Astrocyte (in vitro differentiated cells and primary cell): ENCODE measurements at regions not wholly inside any gene's neighbourhood (a gene's known extent, or its start where the extent isn't known, plus 50 kb on each side); places are given as distances from the start of the nearest gene placed in this dataset.

ENCODE experiments used
- DNase-seq: peaks from one replicate; pipeline ENCODE4 v3.0.0-alpha.2; 2010; ENCODE audit warnings: low read depth
- FAIRE-seq: peaks from 2 replicates; lab custom pipeline; 2011; peaks lifted over from hg19 to GRCh38; lab: Jason Lieb, UNC
- H2AFZ ChIP-seq: 2 replicates; pipeline ENCODE4 v1.6.0; 2012; ENCODE audit warnings: low read depth, low read length, inconsistent platforms
- H3K27ac ChIP-seq: 2 replicates; pipeline ENCODE4 v1.5.1; 2011; ENCODE audit warnings: low read depth, low read length, inconsistent platforms
- H3K27me3 ChIP-seq: 2 replicates; pipeline ENCODE4 v1.6.0; 2011; ENCODE audit warnings: low read length, inconsistent platforms; ENCODE audit not compliant: insufficient read depth
- H3K36me3 ChIP-seq: 2 replicates; pipeline ENCODE4 v1.5.1; 2011; ENCODE audit warnings: low read length, inconsistent platforms; ENCODE audit not compliant: insufficient read depth
- H3K4me1 ChIP-seq: 2 replicates; pipeline ENCODE4 v1.5.1; 2011; ENCODE audit warnings: low read length, inconsistent platforms; ENCODE audit not compliant: insufficient read depth
- H3K4me2 ChIP-seq: 2 replicates; pipeline ENCODE4 v1.6.0; 2012; ENCODE audit warnings: low read length, inconsistent platforms
- H3K4me3 ChIP-seq: 2 replicates; pipeline ENCODE4 v1.5.1; 2011; ENCODE audit warnings: low read depth, mild to moderate bottlenecking, low read length, inconsistent platforms; ENCODE audit not compliant: insufficient read depth
- H3K79me2 ChIP-seq: 2 replicates; pipeline ENCODE4 v1.6.0; 2012; ENCODE audit warnings: mild to moderate bottlenecking, low read length, inconsistent platforms; ENCODE audit not compliant: insufficient read depth
- H3K9ac ChIP-seq: 2 replicates; pipeline ENCODE4 v1.6.0; 2012; ENCODE audit warnings: mild to moderate bottlenecking, low read length, inconsistent platforms
- H3K9me3 ChIP-seq: 2 replicates; pipeline ENCODE4 v1.5.1; 2012; ENCODE audit warnings: low read depth, mild to moderate bottlenecking, low read length, inconsistent platforms; ENCODE audit not compliant: insufficient read depth
- H4K20me1 ChIP-seq: 2 replicates; pipeline ENCODE4 v1.6.0; 2012; ENCODE audit warnings: low read length, inconsistent platforms; ENCODE audit not compliant: insufficient read depth
- H3K27ac Mint-ChIP-seq: one replicate; pipeline ENCODE4 v1.8.0; 2021; ENCODE audit warnings: mild to moderate bottlenecking, mixed read lengths; ENCODE audit not compliant: unreplicated experiment
- H3K27me3 Mint-ChIP-seq: one replicate; pipeline ENCODE4 v1.8.0; 2021; ENCODE audit warnings: low read depth, mixed read lengths; ENCODE audit not compliant: unreplicated experiment
- H3K36me3 Mint-ChIP-seq: one replicate; pipeline ENCODE4 v1.8.0; 2021; ENCODE audit warnings: low read depth, mixed read lengths; ENCODE audit not compliant: unreplicated experiment
- H3K4me1 Mint-ChIP-seq: one replicate; pipeline ENCODE4 v1.8.0; 2021; ENCODE audit warnings: low read depth, mixed read lengths; ENCODE audit not compliant: unreplicated experiment
- H3K4me3 Mint-ChIP-seq: one replicate; pipeline ENCODE4 v1.8.0; 2021; ENCODE audit warnings: mild to moderate bottlenecking, moderate library complexity, mixed read lengths; ENCODE audit not compliant: unreplicated experiment
- H3K9me3 Mint-ChIP-seq: one replicate; pipeline ENCODE4 v1.8.0; 2021; ENCODE audit warnings: mild to moderate bottlenecking, mixed read lengths; ENCODE audit not compliant: unreplicated experiment
- CTCF ChIP-seq: IDR thresholded peaks from 2 replicates; pipeline ENCODE4 v1.5.1; 2011; ENCODE audit warnings: low read depth, mild to moderate bottlenecking, inconsistent platforms, low read length, moderate library complexity; ENCODE audit not compliant: insufficient read depth
- EZH2 ChIP-seq: IDR thresholded peaks from 2 replicates; pipeline ENCODE4 v1.6.1; 2012; ENCODE audit warnings: mild to moderate bottlenecking, low read length, inconsistent platforms; ENCODE audit not compliant: insufficient read depth

GRCh38 chr9:80605129-80605528 lies 1033.4 kb downstream of the TLE4 start:
- Histone ChIP-seq H3K4me2 (no peak overlapping the region), H3K9ac (no peak overlapping the region), H3K79me2 (no peaks in the 10 kb centered on the region), H2AFZ (no peak overlapping the region), H4K20me1 (no peaks in the 10 kb centered on the region), H3K4me1 (no peaks in the 10 kb centered on the region), H3K27me3 (no peaks in the 10 kb centered on the region), H3K36me3 (no peaks in the 10 kb centered on the region), H3K4me3 (no peak overlapping the region), H3K9me3 (no peaks in the 10 kb centered on the region), H3K27ac (no peak overlapping the region)
- Mint-ChIP-seq H3K27ac (no peak overlapping the region), H3K4me3 (no peak overlapping the region), H3K27me3 (no peaks in the 10 kb centered on the region), H3K4me1 (peaks cover 8% of the 10 kb centered on the region), H3K36me3 (no peaks in the 10 kb centered on the region), H3K9me3 (no peaks in the 10 kb centered on the region)
- DNase-seq (peak; percentile 47), FAIRE-seq (no peak)
- no peak for TF ChIP-seq EZH2
- peak; percentile 45 for TF ChIP-seq CTCF

- Histone ChIP-seq H3K4me1 (no peaks in the 10 kb centered on the region), H2AFZ (no peak overlapping the region), H3K27me3 (no peaks in the 10 kb centered on the region), H3K4me3 (no peak overlapping the region), H3K9me3 (no peaks in the 10 kb centered on the region), H4K20me1 (no peaks in the 10 kb centered on the region), H3K36me3 (no peaks in the 10 kb centered on the region), H3K79me2 (no peaks in the 10 kb centered on the region), H3K4me2 (no peak overlapping the region), H3K27ac (no peak overlapping the region), H3K9ac (no peak overlapping the region)
- DNase-seq (no peak), FAIRE-seq (no peak)
- Mint-ChIP-seq H3K4me1 (peaks cover 8% of the 10 kb centered on the region), H3K27ac (no peak overlapping the region), H3K9me3 (no peaks in the 10 kb centered on the region), H3K27me3 (no peaks in the 10 kb centered on the region), H3K4me3 (no peak overlapping the region), H3K36me3 (no peaks in the 10 kb centered on the region)
- no peak for TF ChIP-seq CTCF
- TF ChIP-seq EZH2, result no peak
Observed at GRCh38 chr9:80602291-80602690, 1030.5 kb downstream of the TLE4 start.

GRCh38 chr9:80596579-80596978 lies 1024.8 kb downstream of the TLE4 start:
- H3K4me3 ChIP-seq, result no peak overlapping the region
- Mint-ChIP-seq H3K27ac (no peak overlapping the region), H3K27me3 (no peaks in the 10 kb centered on the region), H3K9me3 (peaks cover 4% of the 10 kb centered on the region), H3K36me3 (no peaks in the 10 kb centered on the region), H3K4me1 (no peaks in the 10 kb centered on the region), H3K4me3 (no peak overlapping the region)
- H2AFZ ChIP-seq, result no peak overlapping the region
- H3K4me2 ChIP-seq, result no peak overlapping the region
- FAIRE-seq, result no peak
- H3K79me2 ChIP-seq, result no peaks in the 10 kb centered on the region
- H3K4me1 ChIP-seq, result no peaks in the 10 kb centered on the region
- TF ChIP-seq EZH2 (no peak), CTCF (no peak)
- H3K36me3 ChIP-seq, result no peaks in the 10 kb centered on the region
- H4K20me1 ChIP-seq, result no peaks in the 10 kb centered on the region
- DNase-seq, result peak; percentile 31
- H3K27me3 ChIP-seq, result no peaks in the 10 kb centered on the region
- no peak overlapping the region for H3K9ac ChIP-seq
- no peak overlapping the region for H3K27ac ChIP-seq
- no peaks in the 10 kb centered on the region for H3K9me3 ChIP-seq
